ENCODE measurements at regions not wholly inside any gene's neighbourhood (a gene's known extent, or its start where the extent isn't known, plus 50 kb on each side); places are given as distances from the start of the nearest gene placed in this dataset.
A peak's percentile ranks its signal among the peaks of the same experiment; 100 is the strongest.

DNA sequence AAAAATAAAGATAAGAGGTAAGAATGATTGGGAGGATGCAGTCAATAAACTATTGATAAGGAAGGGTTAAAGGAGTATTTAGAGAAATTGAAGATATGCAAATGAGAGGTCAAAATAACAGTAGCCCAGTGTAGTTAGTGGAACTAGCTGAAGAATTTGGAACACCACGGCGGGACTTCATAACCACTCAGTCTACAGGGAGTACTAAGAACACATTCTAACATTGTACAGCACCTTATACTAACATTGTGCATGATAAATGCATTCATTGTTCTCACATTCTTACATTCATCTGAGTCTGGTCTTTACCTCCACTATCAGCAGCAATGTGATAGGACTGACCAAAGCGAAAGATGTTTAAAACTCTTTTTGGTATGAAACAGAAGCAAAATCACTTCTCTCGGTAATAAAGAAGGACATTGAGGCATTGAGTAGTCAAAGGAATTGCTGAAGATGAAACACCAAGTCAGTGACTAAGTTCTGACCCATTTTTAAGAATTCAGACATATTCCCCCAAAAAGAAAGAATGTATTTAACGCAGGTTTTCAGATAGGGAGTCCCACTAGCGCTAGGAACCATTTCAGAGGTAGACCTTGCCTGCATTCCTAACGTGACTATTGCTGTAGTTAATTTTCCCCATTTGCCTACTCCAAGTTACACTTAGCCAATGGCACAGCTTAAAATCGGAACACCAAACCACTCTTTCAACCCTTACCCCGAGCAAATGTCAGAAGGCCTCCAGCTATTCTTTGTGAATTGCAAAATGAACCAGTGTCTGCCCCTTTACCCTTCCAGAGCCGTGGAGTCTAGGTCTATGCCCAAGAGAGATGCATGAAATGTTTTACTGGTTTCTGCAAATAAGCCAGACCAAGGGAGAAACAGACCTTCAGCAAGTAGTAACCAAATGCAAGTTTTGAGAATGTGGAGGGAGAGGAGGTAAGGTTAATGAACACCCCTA is 108.8 kb upstream of the IRF2BP2 start (continued):
- TF ChIP-seq HNRNPUL1 (IDR thresholded peaks at IDR 0.05; ENCODE audit: low read depth, low read length) (0 out of 2 replicates have a peak, but pooled peaks have one; percentile 29), ZNF18 (CRISPR knock-in tag; IDR thresholded peaks at IDR 0.05; ENCODE audit: insufficient replicate concordance) (peak; percentile 81), TBX3 (IDR thresholded peaks at IDR 0.05; ENCODE audit: borderline replicate concordance) (no peak), CENPX (CRISPR knock-in tag; IDR thresholded peaks at IDR 0.05) (no peak), MEIS1 (CRISPR knock-in tag; IDR thresholded peaks at IDR 0.05; ENCODE audit: borderline replicate concordance) (no peak), RXRB (CRISPR knock-in tag; IDR thresholded peaks at IDR 0.05; ENCODE audit: borderline replicate concordance) (no peak), STAT5B (CRISPR knock-in tag; IDR thresholded peaks at IDR 0.05) (no peak), ZNF781 (CRISPR knock-in tag; IDR thresholded peaks at IDR 0.05; ENCODE audit: borderline replicate concordance, not compliant biosample characterization) (no peak), KLF12 (CRISPR knock-in tag; IDR thresholded peaks at IDR 0.05; ENCODE audit: borderline replicate concordance) (no peak), KDM2A (CRISPR knock-in tag; IDR thresholded peaks at IDR 0.05; ENCODE audit: borderline replicate concordance, low read depth) (no peak), TCF7L2 (IDR thresholded peaks at IDR 0.05; ENCODE audit: low read depth, low read length) (no peak), ZNF362 (CRISPR knock-in tag; IDR thresholded peaks at IDR 0.05; ENCODE audit: borderline replicate concordance) (no peak)
- TF ChIP-seq, protein P1, sequence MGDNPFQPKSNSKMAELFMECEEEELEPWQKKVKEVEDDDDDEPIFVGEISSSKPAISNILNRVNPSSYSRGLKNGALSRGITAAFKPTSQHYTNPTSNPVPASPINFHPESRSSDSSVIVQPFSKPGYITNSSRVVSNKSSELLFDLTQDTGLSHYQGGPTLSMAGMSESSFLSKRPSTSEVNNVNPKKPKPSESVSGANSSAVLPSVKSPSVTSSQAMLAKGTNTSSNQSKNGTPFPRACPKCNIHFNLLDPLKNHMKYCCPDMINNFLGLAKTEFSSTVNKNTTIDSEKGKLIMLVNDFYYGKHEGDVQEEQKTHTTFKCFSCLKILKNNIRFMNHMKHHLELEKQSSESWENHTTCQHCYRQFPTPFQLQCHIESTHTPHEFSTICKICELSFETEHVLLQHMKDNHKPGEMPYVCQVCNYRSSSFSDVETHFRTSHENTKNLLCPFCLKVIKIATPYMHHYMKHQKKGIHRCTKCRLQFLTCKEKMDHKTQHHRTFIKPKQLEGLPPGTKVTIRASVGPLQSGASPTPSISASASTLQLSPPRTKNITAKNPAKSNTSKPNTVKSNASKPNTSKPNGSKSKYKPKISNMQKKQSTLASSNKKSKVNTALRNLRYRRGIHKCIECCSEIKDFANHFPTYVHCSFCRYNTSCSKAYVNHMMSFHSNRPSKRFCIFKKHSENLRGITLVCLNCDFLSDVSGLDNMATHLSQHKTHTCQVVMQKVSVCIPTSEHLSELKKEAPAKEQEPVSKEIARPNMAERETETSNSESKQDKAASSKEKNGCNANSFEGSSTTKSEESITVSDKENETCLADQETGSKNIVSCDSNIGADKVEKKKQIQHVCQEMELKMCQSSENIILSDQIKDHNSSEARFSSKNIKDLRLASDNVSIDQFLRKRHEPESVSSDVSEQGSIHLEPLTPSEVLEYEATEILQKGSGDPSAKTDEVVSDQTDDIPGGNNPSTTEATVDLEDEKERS (CRISPR knock-in tag; IDR thresholded peaks at IDR 0.05) = no peak
- TF ChIP-seq, protein P2, sequence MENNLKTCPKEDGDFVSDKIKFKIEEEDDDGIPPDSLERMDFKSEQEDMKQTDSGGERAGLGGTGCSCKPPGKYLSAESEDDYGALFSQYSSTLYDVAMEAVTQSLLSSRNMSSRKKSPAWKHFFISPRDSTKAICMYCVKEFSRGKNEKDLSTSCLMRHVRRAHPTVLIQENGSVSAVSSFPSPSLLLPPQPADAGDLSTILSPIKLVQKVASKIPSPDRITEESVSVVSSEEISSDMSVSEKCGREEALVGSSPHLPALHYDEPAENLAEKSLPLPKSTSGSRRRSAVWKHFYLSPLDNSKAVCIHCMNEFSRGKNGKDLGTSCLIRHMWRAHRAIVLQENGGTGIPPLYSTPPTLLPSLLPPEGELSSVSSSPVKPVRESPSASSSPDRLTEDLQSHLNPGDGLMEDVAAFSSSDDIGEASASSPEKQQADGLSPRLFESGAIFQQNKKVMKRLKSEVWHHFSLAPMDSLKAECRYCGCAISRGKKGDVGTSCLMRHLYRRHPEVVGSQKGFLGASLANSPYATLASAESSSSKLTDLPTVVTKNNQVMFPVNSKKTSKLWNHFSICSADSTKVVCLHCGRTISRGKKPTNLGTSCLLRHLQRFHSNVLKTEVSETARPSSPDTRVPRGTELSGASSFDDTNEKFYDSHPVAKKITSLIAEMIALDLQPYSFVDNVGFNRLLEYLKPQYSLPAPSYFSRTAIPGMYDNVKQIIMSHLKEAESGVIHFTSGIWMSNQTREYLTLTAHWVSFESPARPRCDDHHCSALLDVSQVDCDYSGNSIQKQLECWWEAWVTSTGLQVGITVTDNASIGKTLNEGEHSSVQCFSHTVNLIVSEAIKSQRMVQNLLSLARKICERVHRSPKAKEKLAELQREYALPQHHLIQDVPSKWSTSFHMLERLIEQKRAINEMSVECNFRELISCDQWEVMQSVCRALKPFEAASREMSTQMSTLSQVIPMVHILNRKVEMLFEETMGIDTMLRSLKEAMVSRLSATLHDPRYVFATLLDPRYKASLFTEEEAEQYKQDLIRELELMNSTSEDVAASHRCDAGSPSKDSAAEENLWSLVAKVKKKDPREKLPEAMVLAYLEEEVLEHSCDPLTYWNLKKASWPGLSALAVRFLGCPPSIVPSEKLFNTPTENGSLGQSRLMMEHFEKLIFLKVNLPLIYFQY (CRISPR knock-in tag; IDR thresholded peaks at IDR 0.05; ENCODE audit: borderline replicate concordance) = no peak
